Ovary (tissue), 3 donors: ENCODE measurements at regions not wholly inside any gene's neighbourhood (a gene's known extent, or its start where the extent isn't known, plus 50 kb on each side); places are given as distances from the start of the nearest gene placed in this dataset.

Experiments
- CTCF ChIP-seq, 3 donors: fragments of 450-650 bp in 2 of 3; fragments of 200-600 bp in 1 of 3; IDR thresholded peaks; one replicate each; pipeline versions ENCODE4 v1.5.1 to v1.8.0; 2016 to 2022; ENCODE audit warnings: antibody characterized with exemption in 3 of 3, mild to moderate bottlenecking in 1 of 3
- POLR2A ChIP-seq: fragments of 450-650 bp; IDR thresholded peaks from one replicate; pipeline ENCODE4 v1.6.1; 2017; ENCODE audit warnings: antibody characterized with exemption, mild to moderate bottlenecking, moderate library complexity
- donor health status: DM: no; HTN: no; CAD: no.

GRCh38 chr14:54216827-54217226 is 180.0 kb upstream of the CDKN3 start:
- TF ChIP-seq CTCF (IDR thresholded peaks at IDR 0.05) (no peak), POLR2A (no peak)
